ENCODE measurements at regions not wholly inside any gene's neighbourhood (a gene's known extent, or its start where the extent isn't known, plus 50 kb on each side); places are given as distances from the start of the nearest gene placed in this dataset.

GRCh38 chr20:19833395-19833794 lies 75.3 kb downstream of the RIN2 start:
- WGBS, 2 donors = 68 to 75% methylated on average over 6 of the region's 6 CpGs
- ATAC-seq (ENCODE audit: insufficient read depth, low FRiP score) (no peak), DNase-seq (peak in 1 of 3 donors; percentile 14)
- no peak overlapping the region for H3K9ac ChIP-seq (ENCODE audit: insufficient read depth in 1 of 2, low read length in 2 of 2)
- TF ChIP-seq, protein P1, sequence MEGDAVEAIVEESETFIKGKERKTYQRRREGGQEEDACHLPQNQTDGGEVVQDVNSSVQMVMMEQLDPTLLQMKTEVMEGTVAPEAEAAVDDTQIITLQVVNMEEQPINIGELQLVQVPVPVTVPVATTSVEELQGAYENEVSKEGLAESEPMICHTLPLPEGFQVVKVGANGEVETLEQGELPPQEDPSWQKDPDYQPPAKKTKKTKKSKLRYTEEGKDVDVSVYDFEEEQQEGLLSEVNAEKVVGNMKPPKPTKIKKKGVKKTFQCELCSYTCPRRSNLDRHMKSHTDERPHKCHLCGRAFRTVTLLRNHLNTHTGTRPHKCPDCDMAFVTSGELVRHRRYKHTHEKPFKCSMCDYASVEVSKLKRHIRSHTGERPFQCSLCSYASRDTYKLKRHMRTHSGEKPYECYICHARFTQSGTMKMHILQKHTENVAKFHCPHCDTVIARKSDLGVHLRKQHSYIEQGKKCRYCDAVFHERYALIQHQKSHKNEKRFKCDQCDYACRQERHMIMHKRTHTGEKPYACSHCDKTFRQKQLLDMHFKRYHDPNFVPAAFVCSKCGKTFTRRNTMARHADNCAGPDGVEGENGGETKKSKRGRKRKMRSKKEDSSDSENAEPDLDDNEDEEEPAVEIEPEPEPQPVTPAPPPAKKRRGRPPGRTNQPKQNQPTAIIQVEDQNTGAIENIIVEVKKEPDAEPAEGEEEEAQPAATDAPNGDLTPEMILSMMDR (IDR thresholded peaks at IDR 0.05; ENCODE audit: control extremely low read depth, extremely low read depth) = no peak
- no peaks in the 10 kb centered on the region for H3K27me3 ChIP-seq (ENCODE audit: control insufficient read depth in 3 of 3, insufficient read depth in 3 of 3, low read length in 2 of 3)
- H3K9me3 ChIP-seq (ENCODE audit: control insufficient read depth in 4 of 4, insufficient read depth in 3 of 4, low read length in 3 of 4) = no peaks in the 10 kb centered on the region
- no peak overlapping the region for H3K27ac ChIP-seq (ENCODE audit: low read depth in 1 of 2, low read length in 1 of 2)
- H3K36me3 ChIP-seq (ENCODE audit: control insufficient read depth in 4 of 4, insufficient read depth in 4 of 4, low read length in 4 of 4) = peaks cover 0 to 2% (median 0%) of the 10 kb centered on the region in 4 donors
- H3K4me1 ChIP-seq (ENCODE audit: control insufficient read depth in 5 of 5, insufficient read depth in 5 of 5, low read length in 5 of 5) = peaks cover 0 to 14% (median 0%) of the 10 kb centered on the region in 5 donors
- no peak overlapping the region for H3K4me3 ChIP-seq

DNA sequence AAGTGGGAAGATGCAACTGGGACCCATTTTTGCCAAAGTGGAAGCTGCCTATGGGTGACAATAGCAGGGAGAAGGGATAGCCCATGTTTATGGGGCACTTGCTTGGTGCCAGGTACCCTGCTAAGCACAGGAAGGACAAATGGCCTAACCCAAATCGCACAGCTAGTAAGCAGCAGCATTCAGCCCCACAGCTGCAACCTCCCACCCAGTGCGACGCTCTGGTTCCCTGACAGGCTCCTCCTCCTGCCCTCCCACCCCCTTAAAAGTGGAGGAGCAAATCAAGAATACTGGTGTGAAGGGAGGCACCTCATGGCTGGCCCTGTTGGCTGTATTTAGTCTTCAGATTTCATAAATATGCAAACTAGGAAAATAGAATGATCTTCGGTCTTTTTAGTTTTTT lies 76.2 kb downstream of the RIN2 start:
- WGBS, 2 donors = 88 to 95% methylated on average over 4 of the region's 4 CpGs
- Histone ChIP-seq H3K27me3 (ENCODE audit: control insufficient read depth in 3 of 3, insufficient read depth in 3 of 3, low read length in 2 of 3) (no peaks in the 10 kb centered on the region), H3K4me3 (no peak overlapping the region), H3K36me3 (ENCODE audit: control insufficient read depth in 4 of 4, insufficient read depth in 4 of 4, low read length in 4 of 4) (peaks cover 0 to 2% (median 0%) of the 10 kb centered on the region in 4 donors), H3K27ac (ENCODE audit: low read depth in 1 of 2, low read length in 1 of 2) (no peak overlapping the region), H3K4me1 (ENCODE audit: control insufficient read depth in 5 of 5, insufficient read depth in 5 of 5, low read length in 5 of 5) (peaks cover 0 to 14% (median 0%) of the 10 kb centered on the region in 5 donors), H3K9me3 (ENCODE audit: control insufficient read depth in 4 of 4, insufficient read depth in 3 of 4, low read length in 3 of 4) (no peaks in the 10 kb centered on the region), H3K9ac (ENCODE audit: insufficient read depth in 1 of 2, low read length in 2 of 2) (no peak overlapping the region)
- no peak for ATAC-seq (ENCODE audit: insufficient read depth, low FRiP score)
- no peak for DNase-seq
- TF ChIP-seq, protein P1 (IDR thresholded peaks at IDR 0.05; ENCODE audit: control extremely low read depth, extremely low read depth) = no peak

DNA sequence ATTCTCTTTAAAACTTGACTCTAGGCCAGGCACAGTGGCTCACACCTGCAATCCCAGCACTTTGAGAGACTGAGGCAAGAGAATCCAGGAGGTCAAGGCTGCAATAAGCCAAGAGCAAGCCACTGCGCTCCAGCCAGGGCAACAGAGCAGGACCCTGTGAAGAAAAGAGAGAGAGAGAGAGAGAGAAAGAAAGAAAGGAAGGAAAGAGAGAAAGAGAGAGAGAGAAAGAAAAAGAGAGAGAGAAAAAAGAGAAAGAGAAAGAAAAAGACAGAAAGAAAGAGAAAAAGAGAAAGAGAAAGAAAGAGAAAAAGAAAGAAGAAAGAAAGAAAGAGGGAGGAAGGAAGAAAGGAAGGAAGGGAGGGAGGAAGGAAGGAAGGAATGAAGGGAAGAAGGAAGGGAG lies 76.7 kb downstream of the RIN2 start:
- WGBS, 2 donors = 100% methylated on average over 1 of the region's 1 CpG
- no peak for ATAC-seq (ENCODE audit: insufficient read depth, low FRiP score)

More for the DNA sequence above, 76.7 kb downstream of the RIN2 start:
- no peak overlapping the region for H3K27ac ChIP-seq (ENCODE audit: low read depth in 1 of 2, low read length in 1 of 2)
- H3K4me3 ChIP-seq = no peak overlapping the region
- TF ChIP-seq, protein P1 (IDR thresholded peaks at IDR 0.05; ENCODE audit: control extremely low read depth, extremely low read depth) = no peak
- H3K9me3 ChIP-seq (ENCODE audit: control insufficient read depth in 4 of 4, insufficient read depth in 3 of 4, low read length in 3 of 4) = no peaks in the 10 kb centered on the region
- no peak overlapping the region for H3K9ac ChIP-seq (ENCODE audit: insufficient read depth in 1 of 2, low read length in 2 of 2)
- H3K4me1 ChIP-seq (ENCODE audit: control insufficient read depth in 5 of 5, insufficient read depth in 5 of 5, low read length in 5 of 5) = peaks cover 0 to 12% (median 0%) of the 10 kb centered on the region in 5 donors
- H3K27me3 ChIP-seq (ENCODE audit: control insufficient read depth in 3 of 3, insufficient read depth in 3 of 3, low read length in 2 of 3) = no peaks in the 10 kb centered on the region
- no peak for DNase-seq
- peaks cover 0 to 2% (median 0%) of the 10 kb centered on the region in 4 donors for H3K36me3 ChIP-seq (ENCODE audit: control insufficient read depth in 4 of 4, insufficient read depth in 4 of 4, low read length in 4 of 4)
